Sigmoid colon (tissue), 6 donors: ENCODE measurements at regions not wholly inside any gene's neighbourhood (a gene's known extent, or its start where the extent isn't known, plus 50 kb on each side); places are given as distances from the start of the nearest gene placed in this dataset.

Source experiments
- DNase-seq: peaks from one replicate; pipeline ENCODE4 v3.0.0-alpha.2; 2019
- H3K27ac ChIP-seq, 4 donors: fragments of 200-600 bp; sonication (generic); one replicate each; pipeline ENCODE4 v1.5.1; 2016 to 2019; ENCODE audit warnings: mild to moderate bottlenecking in 1 of 4
- H3K27me3 ChIP-seq, 3 donors: fragments of 200-600 bp; sonication (generic); one replicate each; pipeline ENCODE4 v1.5.1; 2019; ENCODE audit warnings: mild to moderate bottlenecking in 1 of 3
- H3K36me3 ChIP-seq, 4 donors: fragments of 200-600 bp; sonication (generic); one replicate each; pipeline ENCODE4 v1.5.1; 2016 to 2019
- H3K4me1 ChIP-seq, 4 donors: fragments of 200-600 bp; sonication (generic); one replicate each; pipeline ENCODE4 v1.5.1; 2017 to 2019
- H3K4me3 ChIP-seq, 4 donors: fragments of 200-600 bp; sonication (generic); one replicate each; pipeline ENCODE4 v1.5.1; 2017 to 2019; ENCODE audit warnings: mild to moderate bottlenecking in 2 of 4, moderate library complexity in 1 of 4
- H3K9me3 ChIP-seq, 4 donors: fragments of 200-600 bp in 3 of 4; sonication (generic) in 3 of 4; one replicate each; pipeline versions ENCODE4 v1.5.1 to v1.6.1; 2013 to 2019
- EP300 ChIP-seq, 4 donors: sonication (generic); formaldehyde crosslinking; IDR thresholded peaks; one replicate each; pipeline ENCODE4 v1.6.1; 2017; ENCODE audit warnings: antibody characterized with exemption in 4 of 4
- POLR2A ChIP-seq, 2 donors: fragments of 450-650 bp; IDR thresholded peaks; one replicate each; pipeline ENCODE4 v1.6.1; 2016; ENCODE audit warnings: antibody characterized with exemption in 2 of 2, mild to moderate bottlenecking in 2 of 2, moderate library complexity in 2 of 2
- POLR2AphosphoS5 ChIP-seq, 4 donors: sonication (generic); formaldehyde crosslinking; IDR thresholded peaks; one replicate each; pipeline ENCODE4 v1.6.1; 2017; ENCODE audit warnings: antibody characterized with exemption in 4 of 4
- WGBS, 2 donors: extraction: QIAGEN DNeasy Blood & Tissue Kit; methylation state at CpG; one replicate each; pipeline ENCODE4 v1.1.7; 2013; 5-methylcytosine and 5-hydroxymethylcytosine counted together
- intact Hi-C: fragments of 100-400 bp; cut with DNase I; formaldehyde crosslinking; loops from one replicate; pipeline ENCODE4 v1.15.1; 2023
- small RNA-seq, 3 donors: library from RNA; depleted of rRNA; stranded (forward); fragments of <200 nt; gene quantifications; one replicate each; pipeline ENCODE3, GENCODE V24; 2016
- TF ChIP-seq, protein P1 (sequence below), 4 experiments: fragments of 450-650 bp in 3 of 4; fragments of 200-600 bp in 1 of 4; IDR thresholded peaks; one replicate each; pipeline ENCODE4 v1.5.1; 2016 to 2019; ENCODE audit warnings: antibody characterized with exemption in 4 of 4, mild to moderate bottlenecking in 3 of 4, moderate library complexity in 2 of 4
- donor health status: healthy with polysubstance abuse.
- donor health status: healthy.

- Histone ChIP-seq H3K4me3 (no peak overlapping the region), H3K4me1 (peaks cover 0 to 18% (median 11%) of the 10 kb centered on the region in 4 donors), H3K27ac (no peak overlapping the region), H3K36me3 (no peaks in the 10 kb centered on the region), H3K9me3 (no peaks in the 10 kb centered on the region), H3K27me3 (no peaks in the 10 kb centered on the region)
- TF ChIP-seq POLR2A (IDR thresholded peaks at IDR 0.05) (no peak), POLR2AphosphoS5 (IDR thresholded peaks at IDR 0.05) (no peak), EP300 (IDR thresholded peaks at IDR 0.05) (no peak)
- TF ChIP-seq, protein P1, sequence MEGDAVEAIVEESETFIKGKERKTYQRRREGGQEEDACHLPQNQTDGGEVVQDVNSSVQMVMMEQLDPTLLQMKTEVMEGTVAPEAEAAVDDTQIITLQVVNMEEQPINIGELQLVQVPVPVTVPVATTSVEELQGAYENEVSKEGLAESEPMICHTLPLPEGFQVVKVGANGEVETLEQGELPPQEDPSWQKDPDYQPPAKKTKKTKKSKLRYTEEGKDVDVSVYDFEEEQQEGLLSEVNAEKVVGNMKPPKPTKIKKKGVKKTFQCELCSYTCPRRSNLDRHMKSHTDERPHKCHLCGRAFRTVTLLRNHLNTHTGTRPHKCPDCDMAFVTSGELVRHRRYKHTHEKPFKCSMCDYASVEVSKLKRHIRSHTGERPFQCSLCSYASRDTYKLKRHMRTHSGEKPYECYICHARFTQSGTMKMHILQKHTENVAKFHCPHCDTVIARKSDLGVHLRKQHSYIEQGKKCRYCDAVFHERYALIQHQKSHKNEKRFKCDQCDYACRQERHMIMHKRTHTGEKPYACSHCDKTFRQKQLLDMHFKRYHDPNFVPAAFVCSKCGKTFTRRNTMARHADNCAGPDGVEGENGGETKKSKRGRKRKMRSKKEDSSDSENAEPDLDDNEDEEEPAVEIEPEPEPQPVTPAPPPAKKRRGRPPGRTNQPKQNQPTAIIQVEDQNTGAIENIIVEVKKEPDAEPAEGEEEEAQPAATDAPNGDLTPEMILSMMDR (IDR thresholded peaks at IDR 0.05), result no peak
- DNase-seq, result no peak
- intact Hi-C loops, result loop anchor here (10.0 kb wide), 1 partner anchor 136 kb away; no protein-coding TSS in a partner anchor
- 97% methylated on average over 2 of the region's 2 CpGs for WGBS, 2 donors
These were observed 54.5 kb upstream of the SEMA6A start for GRCh38 chr5:116629168-116629567.

- Histone ChIP-seq H3K4me1 (peaks cover 0 to 18% (median 11%) of the 10 kb centered on the region in 4 donors), H3K4me3 (no peak overlapping the region), H3K27ac (peak overlapping the region; percentile 53 to 73 (median 70)), H3K36me3 (no peaks in the 10 kb centered on the region), H3K27me3 (no peaks in the 10 kb centered on the region), H3K9me3 (no peaks in the 10 kb centered on the region)
- intact Hi-C loops, result loop anchor here (10.0 kb wide), 1 partner anchor 138 kb away; no protein-coding TSS in a partner anchor
- no peak for DNase-seq
- 92 to 93% methylated on average over 3 of the region's 3 CpGs for WGBS, 2 donors
- TF ChIP-seq EP300 (IDR thresholded peaks at IDR 0.05) (no peak), POLR2AphosphoS5 (IDR thresholded peaks at IDR 0.05) (no peak), POLR2A (IDR thresholded peaks at IDR 0.05) (no peak)
- TF ChIP-seq, protein P1 (IDR thresholded peaks at IDR 0.05), result no peak
These were observed 52.5 kb upstream of the SEMA6A start for GRCh38 chr5:116626945-116627679.

- Histone ChIP-seq H3K36me3 (no peaks in the 10 kb centered on the region), H3K27ac (peak overlapping the region; percentile 53 to 73 (median 70)), H3K4me3 (peak overlapping the region in 3 of 4 donors; percentile 14 to 28 (median 28)), H3K9me3 (no peaks in the 10 kb centered on the region), H3K27me3 (no peaks in the 10 kb centered on the region), H3K4me1 (peaks cover 0 to 18% (median 11%) of the 10 kb centered on the region in 4 donors)
- intact Hi-C loops, result loop anchor here (10.0 kb wide), 1 partner anchor 139 kb away; no protein-coding TSS in a partner anchor
- DNase-seq, result peak; percentile 92
- peak in 1 of 4 donors; percentile 14 for TF ChIP-seq EP300 (IDR thresholded peaks at IDR 0.05)
- TF ChIP-seq, protein P1 (IDR thresholded peaks at IDR 0.05), result no peak
- peak in 3 of 4 donors; percentile 52 to 69 (median 58) for TF ChIP-seq POLR2AphosphoS5 (IDR thresholded peaks at IDR 0.05)
- 58 to 65% methylated on average over 13 of the region's 13 CpGs for WGBS, 2 donors
These were observed 51.7 kb upstream of the SEMA6A start for GRCh38 chr5:116626272-116626723.

Small RNAs in the stretch of these regions (small RNA-seq; reads per million reads assigned to genes)
- gene AC093534.1 (0 reads per million in 3 donors), gene RNU7-34P (0 reads per million in 3 donors)
